Activated effector memory CD4-positive, alpha-beta T cell treated with anti-CD3 and anti-CD28 coated beads, Interleukin-2, amount 50 U/mL, for 16 hours (primary cell): ENCODE measurements at regions not wholly inside any gene's neighbourhood (a gene's known extent, or its start where the extent isn't known, plus 50 kb on each side); places are given as distances from the start of the nearest gene placed in this dataset.
A peak's percentile ranks its signal among the peaks of the same experiment; 100 is the strongest.
"Not testable (repeated sequence)": the region's sequence is repeated elsewhere in the genome, so short reads cannot be mapped to it uniquely, and the experiment has no call there.

Source experiments
- DNase-seq: peaks from one replicate; pipeline ENCODE4 v3.0.0-alpha.2; 2020

DNA sequence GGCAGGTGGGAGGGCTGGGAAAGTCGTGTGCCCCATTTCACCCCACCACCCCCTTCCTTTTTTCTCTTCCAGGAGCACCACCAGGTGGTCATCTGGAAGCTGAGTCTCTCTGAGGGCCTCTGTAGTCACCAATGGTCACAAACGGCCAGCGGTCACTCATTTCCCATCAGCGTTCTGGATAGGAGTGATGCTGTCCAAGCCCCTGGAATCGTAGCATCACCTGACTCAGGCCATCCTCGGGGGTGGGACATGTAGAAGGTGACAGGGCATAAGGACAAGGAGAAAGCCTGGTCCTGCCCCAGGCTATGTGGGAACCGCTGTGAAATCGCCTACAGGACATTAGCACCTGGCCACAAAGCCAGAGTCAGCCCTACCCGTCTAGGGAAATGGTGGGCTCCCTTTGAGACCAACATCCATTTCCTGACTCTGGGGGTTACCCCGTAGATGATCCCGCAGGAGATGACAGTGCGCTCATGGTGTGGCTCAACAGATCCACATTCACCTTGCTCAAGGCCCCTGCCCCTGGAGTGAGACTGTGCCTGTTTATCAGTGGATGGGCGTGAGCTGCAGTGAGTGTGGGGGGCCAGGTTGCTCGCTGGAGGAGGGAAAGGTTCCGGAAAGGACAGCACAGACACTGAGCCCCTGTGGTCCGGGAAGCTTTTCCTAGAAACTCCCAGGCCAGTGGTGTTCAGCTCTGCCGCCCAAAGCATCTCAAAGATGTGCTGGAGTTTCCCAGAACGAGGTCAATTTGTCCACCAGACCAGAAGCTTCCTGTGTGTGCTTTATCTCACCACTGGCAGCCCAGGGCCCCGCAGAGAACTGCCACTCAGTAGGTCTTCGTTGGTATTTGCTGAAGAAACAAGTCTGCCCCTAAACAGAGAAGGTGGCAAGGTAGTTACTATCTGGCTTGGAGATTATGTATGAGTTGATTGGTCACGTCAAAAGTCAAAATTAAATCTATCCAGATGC, 61.1 kb upstream of the UNC5A start:
- peak; percentile 33 for DNase-seq

DNA sequence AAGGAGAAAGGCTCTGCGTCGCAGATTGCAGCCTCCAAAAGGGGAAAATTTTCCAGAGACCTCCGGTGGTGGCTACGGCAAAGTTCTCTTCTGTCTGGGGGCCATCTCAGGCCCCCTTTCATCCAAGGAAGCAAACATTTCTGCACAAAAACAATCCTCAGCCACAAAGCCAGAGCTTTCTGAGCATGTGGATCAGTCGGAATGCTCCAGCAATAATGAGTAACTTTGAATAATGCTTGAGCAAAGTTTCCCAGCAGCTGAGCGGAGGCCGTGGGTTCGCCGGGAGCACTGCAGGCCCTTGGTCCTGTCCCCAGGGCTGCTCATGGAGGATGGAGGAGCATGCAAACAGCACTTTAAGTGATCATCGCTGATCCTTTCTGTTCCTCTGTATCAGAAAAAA, 60.2 kb upstream of the UNC5A start:
- DNase-seq: no peak

DNA sequence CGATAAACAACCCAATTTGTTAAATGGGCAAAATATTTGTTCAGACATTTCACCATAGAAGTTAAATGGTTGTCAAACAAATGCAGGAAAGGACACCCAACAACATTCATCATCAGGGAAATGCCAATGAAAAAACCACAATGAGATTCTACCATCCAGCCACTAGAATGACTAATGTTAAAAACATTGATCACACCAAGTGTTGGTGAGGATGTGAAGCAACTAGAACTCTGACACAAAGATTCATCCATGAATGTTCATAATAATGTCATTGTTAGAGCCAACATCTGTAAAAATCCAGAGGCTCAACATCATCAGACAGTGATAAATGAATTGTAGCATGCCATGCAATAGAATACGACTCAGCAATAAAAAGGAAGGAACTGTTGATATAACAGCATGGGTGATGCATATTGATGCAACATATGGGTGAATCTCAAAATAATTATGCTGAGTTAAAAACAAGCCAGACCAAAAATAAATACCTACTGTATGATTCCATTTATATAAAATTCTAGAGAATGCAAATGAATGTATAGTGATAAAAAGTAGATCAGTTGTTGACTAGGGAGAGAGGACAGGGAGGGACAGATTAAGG, 55.9 kb upstream of the UNC5A start:
- DNase-seq: no peak

DNA sequence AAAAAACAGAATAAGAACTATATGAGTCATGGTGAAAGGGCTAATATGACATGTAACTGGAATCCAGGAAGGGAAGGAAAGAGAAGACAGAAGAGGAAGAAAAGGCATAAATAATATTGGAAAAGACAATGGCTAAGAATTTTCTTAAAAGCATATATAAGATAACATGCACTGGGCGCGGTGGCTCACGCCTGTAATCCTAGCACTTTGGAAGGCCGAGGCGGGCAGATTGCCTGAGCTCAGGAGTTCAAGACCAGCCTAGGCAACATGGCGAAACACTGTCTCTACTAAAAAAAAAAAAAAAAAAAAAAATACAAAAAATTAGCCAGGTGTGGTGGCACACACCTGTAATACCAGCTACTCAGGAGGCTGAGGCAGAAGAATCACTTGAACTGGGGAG, 54.8 kb upstream of the UNC5A start:
- DNase-seq: not testable (repeated sequence)

DNA sequence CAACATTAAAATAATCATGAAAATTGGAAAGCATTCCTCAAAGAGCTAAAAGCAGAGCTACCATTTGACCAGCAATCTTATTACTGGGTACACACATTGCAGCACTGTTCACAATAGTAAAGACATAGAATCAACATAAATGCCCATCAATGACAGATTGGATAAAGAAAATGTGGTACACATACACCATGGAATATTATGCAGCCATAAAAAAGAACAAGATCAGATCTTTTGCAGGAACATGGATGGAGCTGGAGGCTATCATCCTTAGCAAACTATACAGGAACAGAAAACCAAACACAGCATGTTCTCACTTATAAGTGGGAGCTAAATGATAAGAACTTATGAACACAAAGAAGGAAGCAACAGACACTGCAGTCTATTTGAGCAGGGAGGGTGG, 52.8 kb upstream of the UNC5A start:
- not testable (repeated sequence) for DNase-seq
